Inflammatory macrophage treated with lipopolysaccharide for 4 hours (primary cell): ENCODE measurements at regions not wholly inside any gene's neighbourhood (a gene's known extent, or its start where the extent isn't known, plus 50 kb on each side); places are given as distances from the start of the nearest gene placed in this dataset.
A peak's percentile ranks its signal among the peaks of the same experiment; 100 is the strongest.

ENCODE experiments used
- DNase-seq: peaks from one replicate; pipeline ENCODE4 v3.0.0-alpha.2; 2020

- DNase-seq, result no peak
Observed at GRCh38 chr9:87290241-87291052, 207.2 kb upstream of the DAPK1 start.

GRCh38 chr9:87292449-87293191 lies 205.0 kb upstream of the DAPK1 start:
- no peak for DNase-seq

GRCh38 chr9:87294126-87294525 lies 203.5 kb upstream of the DAPK1 start:
- DNase-seq, result no peak

- no peak for DNase-seq
Observed at GRCh38 chr9:87300915-87301314, 196.8 kb upstream of the DAPK1 start.

GRCh38 chr9:87301371-87301770 lies 196.3 kb upstream of the DAPK1 start:
- DNase-seq, result no peak

GRCh38 chr9:87305151-87305550 lies 192.5 kb upstream of the DAPK1 start:
- DNase-seq, result no peak

GRCh38 chr9:87306006-87306405 lies 191.7 kb upstream of the DAPK1 start:
- no peak for DNase-seq

- DNase-seq, result no peak
Observed at GRCh38 chr9:87307848-87308247, 189.8 kb upstream of the DAPK1 start.

- DNase-seq, result no peak
Observed at GRCh38 chr9:87309236-87309635, 188.4 kb upstream of the DAPK1 start.

GRCh38 chr9:87310827-87311523 lies 186.7 kb upstream of the DAPK1 start:
- no peak for DNase-seq

- no peak for DNase-seq
Observed at GRCh38 chr9:87319656-87320055, 178.0 kb upstream of the DAPK1 start.

- no peak for DNase-seq
Observed at GRCh38 chr9:87320146-87320884, 177.4 kb upstream of the DAPK1 start.

- peak; percentile 22 for DNase-seq
Observed at GRCh38 chr9:87322840-87323635, 174.6 kb upstream of the DAPK1 start.

- no peak for DNase-seq
Observed at GRCh38 chr9:87323928-87324327, 173.7 kb upstream of the DAPK1 start.

- peak; percentile 52 for DNase-seq
Observed at GRCh38 chr9:87324613-87325194, 173.0 kb upstream of the DAPK1 start.

GRCh38 chr9:87327575-87328125 lies 170.0 kb upstream of the DAPK1 start:
- no peak for DNase-seq

GRCh38 chr9:87333802-87334201 lies 163.9 kb upstream of the DAPK1 start:
- peak; percentile 30 for DNase-seq

- no peak for DNase-seq
Observed at GRCh38 chr9:87334366-87334765, 163.3 kb upstream of the DAPK1 start.

- peak; percentile 56 for DNase-seq
Observed at GRCh38 chr9:87336407-87336806, 161.3 kb upstream of the DAPK1 start.

GRCh38 chr9:87336914-87337333 lies 160.7 kb upstream of the DAPK1 start:
- DNase-seq, result peak; percentile 84
